DMS153 treated with DMSO at 0.1 percent for 48 hours (cell line): ENCODE measurements at regions not wholly inside any gene's neighbourhood (a gene's known extent, or its start where the extent isn't known, plus 50 kb on each side); places are given as distances from the start of the nearest gene placed in this dataset.

ENCODE experiments used
- DNase-seq: peaks from one replicate; lab custom pipeline; 2025; ENCODE audit not compliant: unreplicated experiment; lab: John Stamatoyannopoulos, UW

DNA sequence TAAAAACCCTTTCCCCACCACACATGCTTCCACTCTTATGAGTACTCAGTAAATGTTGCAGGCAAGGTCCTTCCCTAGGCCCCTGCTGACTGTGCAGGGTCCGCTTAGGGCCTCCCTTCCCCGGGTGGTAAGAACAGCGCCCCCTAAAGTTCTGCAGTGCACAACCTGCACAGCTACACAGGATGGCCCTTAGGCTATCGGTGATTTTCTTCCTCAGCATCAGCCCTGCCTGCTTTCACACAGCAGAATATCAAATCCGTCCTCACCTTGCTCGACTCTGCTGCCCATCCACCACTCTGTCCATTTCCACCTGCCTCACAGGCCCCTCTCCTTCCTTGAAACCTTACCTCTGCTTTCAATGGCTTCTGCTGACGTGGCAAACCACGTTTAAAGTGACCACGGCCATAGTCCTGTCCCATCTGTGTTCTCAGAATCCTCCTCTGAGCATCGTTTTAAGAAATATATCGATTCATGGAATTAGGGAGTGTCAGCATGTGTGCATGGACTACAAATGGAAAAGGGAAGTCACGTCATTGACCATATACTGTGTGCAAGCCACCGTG, 51.4 kb upstream of the TMEM132E start:
- no peak for DNase-seq

DNA sequence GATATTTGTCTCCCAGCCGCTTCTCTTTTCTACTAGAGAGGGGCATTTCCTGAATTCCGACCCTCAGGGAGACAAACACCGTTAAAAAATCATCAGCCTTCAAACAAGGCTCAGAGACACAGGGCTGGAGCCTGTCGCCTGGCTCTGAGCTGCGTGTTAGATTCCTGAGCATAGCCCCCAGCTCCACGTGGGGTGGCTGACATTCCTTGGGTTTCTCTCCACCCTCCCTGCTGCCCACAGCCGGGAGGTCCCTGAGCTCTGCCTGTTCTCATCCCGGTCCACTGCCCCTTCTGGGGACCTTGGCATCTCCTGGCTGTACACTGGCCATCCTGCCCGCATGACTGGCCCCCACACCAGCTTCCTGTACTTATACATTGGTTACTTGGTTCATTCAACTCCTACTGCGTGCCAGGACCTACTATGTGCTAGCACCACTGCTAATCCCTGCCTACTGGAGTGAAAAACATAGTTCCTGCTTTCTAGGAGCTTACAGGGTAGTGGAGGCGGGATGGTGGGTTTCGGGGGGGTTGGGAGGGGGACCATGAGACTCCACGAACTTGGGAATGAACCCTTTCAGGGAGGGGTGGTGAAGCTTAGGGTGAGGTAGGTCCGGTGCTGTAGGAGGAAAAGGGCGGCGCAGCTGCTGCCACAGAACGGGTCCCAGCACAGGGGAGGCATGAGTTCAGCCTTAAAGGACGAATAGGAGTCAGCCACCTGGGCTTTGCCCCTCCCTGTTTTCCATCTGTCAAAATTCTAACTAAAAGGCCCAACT, 52.1 kb upstream of the TMEM132E start:
- DNase-seq, result no peak

DNA sequence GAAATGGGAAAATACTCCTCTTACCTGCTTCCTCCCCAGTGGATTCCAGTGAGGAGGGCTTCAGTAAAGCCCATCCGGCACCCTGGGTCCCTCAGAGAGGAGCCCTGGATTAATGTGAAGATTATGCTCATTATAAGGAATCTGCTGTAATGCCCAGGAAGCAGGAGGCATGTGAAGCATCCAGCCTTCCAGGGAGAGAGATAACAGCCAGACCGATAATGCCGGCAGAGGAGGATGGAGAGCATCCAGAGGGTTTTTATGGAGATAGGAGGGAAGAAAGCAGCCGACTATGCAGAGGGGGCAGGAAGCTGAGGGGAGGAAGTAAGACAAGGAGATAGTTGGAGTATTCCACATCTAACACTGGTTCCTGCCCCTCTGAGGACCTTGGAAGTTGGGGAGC, 53.7 kb upstream of the TMEM132E start:
- DNase-seq, result no peak

DNA sequence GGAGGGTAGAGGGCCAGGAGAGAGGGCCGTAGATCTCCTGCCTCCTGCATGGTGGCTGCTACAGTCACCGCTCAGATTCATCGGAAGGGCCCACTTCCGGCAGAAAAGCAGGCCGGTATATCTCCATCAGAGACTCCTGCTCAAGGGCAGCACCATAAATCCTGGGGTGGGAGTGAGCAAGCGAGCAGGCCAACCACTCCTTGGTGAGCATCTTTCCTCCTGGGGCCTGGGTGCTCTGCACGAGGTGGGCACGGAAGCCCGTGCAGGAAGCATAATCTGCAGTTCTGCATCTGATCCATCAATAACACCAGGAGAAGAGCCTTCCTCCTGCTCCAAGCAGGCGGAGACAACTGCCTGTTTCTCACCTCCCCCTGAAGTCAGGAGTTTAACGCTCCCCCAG, 57.4 kb upstream of the TMEM132E start:
- no peak for DNase-seq

DNA sequence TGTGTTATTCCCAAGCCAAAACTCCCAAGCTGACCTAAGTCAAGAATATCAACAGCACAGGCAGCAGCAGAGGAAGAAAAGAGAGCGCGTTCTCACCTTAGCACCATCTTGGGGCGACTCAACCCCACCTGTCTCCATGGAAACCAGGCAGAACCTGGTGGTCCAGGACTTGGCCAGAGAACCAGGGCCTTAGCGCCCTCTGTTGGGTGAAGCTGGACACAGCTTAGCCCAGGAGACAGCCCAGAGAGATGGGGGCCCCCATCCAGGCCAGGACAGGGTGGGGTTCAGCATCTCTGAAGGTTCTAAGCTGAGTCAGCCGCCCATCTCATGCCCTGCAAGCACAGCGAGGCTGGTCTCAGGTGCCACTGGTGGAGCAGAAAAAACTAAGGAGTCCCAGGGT, 60.1 kb upstream of the TMEM132E start:
- no peak for DNase-seq

DNA sequence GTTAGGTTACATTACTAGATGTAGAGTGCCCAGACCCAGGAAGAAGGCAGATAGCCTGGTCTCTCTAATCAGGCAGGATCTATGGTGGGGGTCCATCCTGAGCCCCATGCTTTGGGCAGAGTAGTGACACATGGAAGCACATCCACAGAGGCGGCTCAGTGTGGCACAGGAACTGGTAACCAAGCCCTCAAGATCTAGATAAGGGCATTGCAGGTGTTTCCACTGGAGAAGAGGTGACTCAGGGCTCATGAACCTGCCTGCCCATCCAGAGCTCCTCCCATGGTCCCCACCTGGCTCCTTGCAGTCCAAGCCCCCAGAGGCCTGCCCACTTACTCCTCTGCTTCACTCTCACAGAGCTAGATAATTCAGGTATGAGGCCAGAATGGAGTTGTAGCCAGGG, 62.0 kb upstream of the TMEM132E start:
- no peak for DNase-seq

DNA sequence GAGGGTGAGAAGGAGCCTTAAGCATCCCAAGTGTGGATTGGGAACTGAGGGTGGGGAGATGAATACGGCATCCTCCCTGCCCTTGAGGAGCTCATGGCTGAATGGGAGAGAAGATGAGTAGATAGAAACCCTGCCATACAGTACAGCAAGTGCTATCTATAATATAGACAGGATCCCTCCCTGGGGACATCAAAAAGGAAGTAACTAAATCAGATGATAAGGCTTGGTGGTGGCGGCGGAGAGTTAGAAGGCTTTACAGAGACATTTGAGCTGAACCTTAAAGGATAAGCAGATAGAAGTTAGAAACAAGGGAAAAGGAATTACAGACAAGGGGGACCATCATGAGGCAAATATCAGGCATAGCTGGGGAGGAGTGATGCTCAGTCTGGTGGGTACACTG, 67.5 kb upstream of the TMEM132E start:
- no peak for DNase-seq

DNA sequence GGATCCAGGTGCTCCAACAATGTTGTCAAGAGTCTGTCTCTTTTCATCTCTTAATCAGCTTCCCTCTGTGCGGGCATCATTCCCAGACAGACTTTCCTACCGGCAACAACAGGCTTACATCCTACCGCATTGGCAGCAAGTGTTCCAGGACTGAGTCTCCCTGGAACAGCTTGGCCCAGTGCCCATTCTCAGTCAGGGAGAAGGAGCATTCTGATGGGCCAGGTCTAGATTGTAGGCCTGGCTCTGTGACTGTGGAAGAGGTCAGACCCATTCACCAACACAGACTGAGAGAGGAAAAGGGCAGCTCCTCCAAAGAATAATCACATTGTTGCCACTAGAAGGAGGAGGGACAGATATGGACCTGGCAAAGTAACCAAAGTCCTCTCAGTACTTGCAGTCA, 68.1 kb upstream of the TMEM132E start:
- DNase-seq, result no peak

DNA sequence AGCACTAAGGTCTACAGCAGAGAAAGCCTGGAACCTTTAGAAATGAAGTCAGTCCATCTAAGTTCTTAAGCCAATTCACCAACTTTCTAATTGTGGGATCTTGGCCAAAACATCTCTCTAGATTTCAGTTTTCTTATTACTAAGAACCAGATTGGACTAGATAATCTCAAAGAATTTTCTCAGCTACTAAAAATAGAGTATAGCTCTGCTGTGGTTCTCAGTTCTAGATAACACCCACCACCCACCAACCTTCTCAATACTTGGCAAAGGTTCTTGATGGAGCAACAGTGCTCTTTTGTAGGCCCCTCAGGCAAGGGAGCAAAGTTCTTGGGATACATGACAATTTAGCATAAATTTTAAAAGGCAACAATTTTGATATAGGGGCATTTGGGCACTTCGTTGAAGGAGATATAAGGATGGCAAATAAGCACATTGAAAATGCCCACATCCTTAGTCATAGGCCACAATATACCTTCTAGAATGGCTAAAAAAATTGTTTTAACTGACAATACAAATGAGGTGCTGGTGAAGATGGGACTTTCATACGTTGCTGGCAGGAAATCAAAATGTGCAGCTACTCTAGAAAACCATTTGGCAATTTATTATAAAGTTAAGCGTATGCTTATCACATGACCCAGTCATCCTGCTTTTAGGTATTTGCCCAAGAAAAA, 74.4 kb upstream of the TMEM132E start:
- no peak for DNase-seq

DNA sequence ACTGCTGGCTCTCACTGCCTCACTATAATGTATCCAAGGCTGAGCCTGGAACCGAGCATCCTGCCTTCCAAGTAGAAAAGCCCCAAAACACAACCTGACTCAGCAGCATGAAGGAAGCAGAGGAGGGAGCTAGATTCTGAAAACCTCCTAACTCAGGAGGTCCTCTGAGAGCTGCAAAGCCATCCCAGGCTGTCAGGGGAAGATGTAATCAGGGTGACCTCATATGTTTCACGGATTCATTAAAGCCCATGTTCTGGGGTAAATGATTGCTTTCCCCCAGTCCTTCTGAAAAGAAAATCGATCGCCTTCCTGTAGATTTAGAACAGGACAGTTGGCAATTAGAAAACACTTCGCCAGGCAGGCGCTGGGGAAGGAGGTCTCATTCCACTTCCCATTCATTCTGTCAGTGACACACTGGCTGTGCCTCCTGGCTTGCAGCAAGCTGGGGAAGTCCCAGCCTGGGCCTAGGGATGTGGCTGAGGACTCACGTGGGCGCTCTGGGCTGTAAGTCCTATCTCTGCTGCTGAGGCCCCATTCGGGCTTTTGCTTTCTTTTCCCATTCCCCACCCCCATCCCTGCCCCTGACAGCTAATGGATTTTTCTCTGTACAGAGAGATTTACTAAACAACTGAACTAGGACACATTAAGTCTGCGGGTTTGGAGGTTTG, 75.7 kb upstream of the TMEM132E start:
- DNase-seq, result no peak

DNA sequence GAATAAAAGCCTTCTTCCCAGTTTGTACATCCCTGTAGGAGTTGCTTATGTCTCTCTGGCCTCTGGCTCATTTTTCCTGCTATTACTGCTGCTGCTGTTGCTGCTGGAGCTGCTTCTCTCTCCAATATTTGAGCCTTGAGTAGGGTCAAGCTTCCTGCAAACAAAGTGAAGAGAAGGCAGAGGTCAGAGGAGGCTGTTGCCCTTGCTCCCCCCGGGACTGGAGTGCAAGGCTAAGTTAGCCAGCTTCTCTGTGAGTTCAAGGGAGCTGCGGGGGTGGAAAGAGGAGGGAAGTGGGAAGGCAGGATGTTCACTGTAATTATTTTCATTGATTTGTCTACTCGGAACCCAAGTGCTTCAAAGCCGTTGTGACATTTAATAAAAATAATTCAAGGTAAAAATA, 77.0 kb upstream of the TMEM132E start:
- DNase-seq, result no peak

DNA sequence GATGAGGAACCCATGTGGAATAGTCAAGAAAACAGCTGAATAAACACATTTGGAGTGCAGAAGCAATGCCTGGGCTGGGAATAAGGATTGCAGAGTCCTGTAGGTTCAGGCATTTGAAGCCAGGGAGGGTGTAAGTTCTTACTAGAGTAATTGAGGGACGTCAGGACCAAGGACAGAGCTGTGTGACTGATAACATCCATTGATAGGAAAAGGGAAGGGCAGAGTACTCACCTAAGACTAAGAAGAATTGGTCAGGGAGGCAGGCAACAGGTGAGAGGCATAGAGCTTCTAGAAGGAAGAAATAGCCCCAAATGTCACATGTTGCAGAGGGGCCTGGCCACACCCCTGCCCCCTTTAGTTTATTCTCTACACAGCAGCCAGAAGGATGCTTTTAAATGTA, 79.8 kb upstream of the TMEM132E start:
- no peak for DNase-seq

DNA sequence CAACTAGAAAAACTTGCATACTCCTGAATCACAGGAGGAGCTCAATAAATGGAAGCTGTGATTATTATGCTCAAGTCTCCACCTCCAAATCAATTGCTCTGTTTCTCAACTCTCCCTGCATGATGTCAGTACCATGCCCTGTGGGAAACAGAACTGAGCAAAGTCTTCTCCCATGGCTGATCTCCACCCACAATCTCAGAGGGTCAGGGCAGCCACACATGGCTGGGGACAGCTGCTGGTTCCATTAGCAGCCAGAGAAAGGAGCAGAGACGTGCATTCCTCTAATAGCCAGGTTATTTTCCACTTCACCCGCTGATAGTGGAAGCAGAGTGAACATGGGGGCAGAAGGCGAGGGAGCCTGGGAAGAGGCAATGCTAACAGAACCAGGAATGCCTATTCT, 85.5 kb upstream of the TMEM132E start:
- no peak for DNase-seq

DNA sequence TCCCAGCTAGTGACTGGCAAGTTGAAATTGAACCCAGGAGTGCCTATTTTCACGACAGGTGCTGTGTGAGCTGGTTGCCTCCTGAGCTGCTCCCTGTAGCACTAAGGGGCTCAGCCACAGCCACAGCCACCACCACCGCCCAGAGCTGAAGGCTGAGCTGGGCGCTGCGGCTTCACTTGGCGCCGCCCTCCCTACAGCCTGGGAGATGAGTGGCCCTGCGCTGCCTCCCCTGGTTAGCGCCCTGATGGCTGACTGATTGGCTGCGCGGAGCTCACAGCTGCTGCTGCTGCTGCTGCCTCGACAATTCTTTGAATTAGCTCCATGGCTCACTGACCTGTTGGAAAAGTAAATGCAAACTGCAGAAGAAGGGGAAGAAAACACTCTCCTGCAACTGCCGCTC, 91.8 kb upstream of the TMEM132E start:
- DNase-seq, result no peak

DNA sequence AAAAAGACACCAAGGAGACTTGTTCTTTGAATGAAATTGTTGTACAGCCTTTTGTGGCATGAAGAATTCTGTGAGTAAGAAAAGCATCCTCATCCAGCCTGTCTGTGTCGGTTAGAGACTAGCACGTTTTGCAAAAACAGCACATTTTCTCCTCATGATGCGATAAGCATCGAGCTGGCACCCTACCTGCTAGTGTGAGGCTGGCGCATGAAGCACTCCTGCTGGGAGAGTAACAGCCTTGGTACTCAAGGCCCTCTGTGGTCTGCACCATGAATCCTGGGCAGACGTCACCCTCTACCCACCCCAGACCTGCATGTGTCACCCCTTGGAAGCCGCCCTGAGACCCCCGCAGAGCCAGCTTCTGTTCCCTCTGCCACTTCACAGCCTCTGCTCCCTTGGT, 92.6 kb upstream of the TMEM132E start:
- DNase-seq, result no peak

DNA sequence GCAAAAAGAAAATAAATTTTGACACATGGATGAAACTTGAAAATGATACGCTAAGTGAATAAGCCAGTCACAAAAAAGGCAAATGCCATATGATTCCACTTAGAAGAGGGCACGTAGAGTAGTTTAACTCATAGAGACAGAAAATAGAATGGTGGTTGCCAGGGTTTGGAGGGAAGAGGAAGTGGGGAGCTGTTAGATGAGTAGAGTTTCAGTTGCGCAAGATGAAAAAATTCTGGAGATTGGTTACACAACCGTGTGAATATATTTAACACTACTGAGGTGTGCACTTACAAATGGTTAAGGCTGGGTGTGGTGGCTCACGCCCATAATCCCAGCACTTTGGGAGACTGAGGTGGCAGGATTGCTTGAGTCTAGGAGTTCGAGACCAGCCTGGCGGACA, 93.4 kb upstream of the TMEM132E start:
- no peak for DNase-seq

DNA sequence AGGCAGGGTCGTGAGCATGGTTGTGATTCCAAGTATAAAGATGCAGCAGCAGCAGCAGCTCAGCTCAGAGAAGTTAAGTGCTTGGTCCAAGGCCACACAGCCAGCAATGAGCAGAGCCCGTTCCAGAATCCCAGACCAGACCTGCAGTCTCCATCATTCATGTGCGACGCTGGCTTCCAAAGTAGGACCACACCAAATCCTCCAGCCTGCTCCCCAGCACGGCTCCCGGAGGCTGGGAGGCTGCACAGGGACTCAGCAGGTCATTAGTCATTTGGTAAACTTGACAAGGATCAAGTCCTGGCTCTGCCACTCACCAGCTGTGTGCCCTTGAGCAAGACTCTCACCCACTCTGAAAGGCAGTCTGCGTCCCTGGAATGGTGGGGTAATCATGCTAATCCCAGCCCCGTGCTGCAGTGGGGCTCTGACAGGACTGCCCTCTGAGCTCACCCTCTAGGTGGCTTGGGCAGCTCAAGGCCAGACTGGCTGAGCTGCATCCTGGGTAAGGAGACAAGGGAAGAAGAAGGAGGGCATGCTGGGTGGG, 95.1 kb upstream of the TMEM132E start:
- DNase-seq, result no peak

DNA sequence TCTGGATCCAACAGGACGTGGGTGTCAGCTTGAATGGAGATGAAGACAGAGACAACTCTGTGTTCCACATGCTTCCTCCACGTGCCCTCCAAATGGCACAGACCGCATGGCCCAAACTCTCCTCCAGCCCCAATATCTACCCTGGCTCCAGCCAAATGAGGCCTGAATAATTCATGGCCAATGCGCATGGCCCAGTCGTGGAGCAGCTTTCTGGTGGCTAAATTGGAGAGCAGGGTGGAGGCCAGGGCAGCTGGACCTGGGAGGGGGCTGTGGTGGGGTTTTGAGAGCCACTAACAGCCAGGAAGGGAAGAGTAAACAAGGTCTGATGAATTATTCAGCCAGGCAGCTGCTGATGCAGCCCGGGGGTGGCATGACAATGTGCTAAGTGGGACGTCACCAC, 96.7 kb upstream of the TMEM132E start:
- DNase-seq, result no peak

DNA sequence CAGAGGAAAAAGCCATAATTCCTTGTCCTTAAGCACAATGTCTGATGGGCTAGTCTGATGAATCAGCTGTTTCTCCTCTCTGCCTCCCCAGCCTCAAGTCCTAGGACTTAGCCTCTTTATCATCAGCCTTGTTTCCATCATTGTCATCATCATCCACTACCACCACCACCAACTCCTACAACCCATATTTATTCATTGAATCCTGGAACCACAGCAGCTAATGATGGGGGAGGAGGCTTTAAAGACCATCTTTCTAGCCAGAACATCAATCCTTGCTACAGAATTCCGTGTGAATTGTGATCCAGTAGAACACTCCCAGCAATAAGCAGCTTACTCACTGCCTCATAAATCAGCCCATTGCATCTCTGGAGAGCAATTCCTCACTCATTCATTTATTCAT, 97.6 kb upstream of the TMEM132E start:
- no peak for DNase-seq

DNA sequence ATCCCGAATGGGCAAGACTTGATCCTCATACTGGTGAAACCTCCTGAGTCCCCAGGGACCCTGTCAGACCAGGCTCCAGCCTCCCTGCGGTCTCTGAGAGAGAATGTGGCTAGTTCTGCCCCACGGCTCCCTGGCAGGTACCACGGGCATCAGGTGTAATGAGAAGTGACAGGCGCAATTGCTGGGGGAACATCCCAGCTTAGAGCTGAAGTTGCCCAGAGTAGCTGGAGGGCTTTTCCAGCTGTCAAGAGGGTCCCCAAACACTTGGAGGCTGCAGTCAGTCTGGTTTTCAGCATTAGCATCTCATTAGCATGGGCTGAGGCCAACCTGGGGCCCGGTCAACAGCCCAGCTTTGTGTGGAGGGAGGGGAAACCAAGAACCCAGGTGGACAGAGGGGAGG, 100.0 kb upstream of the TMEM132E start:
- no peak for DNase-seq

DNA sequence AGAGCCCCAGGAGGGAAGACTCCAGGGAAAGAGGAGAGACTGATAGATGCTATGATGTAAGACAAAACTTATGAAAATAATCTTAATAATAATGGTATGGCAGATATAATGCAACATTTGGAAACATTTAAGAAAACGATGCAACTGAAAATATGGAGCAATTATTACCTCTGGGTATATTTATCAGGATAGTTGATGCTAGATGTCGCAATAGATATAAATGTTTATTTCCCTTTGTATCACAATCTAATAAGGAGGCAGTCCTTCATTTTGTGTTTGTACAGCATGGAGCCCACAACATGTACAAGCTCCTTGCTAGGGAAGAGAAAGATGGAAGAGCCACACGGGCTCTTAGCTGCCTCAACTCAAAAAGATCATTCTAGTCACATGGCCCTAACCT, 101.1 kb upstream of the TMEM132E start:
- no peak for DNase-seq

DNA sequence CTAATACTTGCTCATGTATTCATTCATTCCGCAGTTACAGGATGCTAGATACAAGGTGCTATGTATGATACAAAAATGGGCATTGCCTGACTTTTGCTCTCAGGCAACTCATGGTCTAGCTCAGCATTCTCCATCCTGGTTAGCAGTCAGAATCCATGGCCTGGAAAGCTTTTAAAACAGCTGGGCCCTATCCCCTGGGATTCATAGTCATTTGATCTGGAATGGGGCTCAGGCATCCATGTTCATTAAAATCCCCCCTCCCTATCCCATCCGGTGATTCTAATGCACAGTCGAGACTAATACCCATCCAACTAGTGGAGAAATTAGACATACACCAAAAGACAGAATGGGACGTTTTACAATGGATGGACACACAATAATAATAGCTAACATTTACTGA, 104.1 kb upstream of the TMEM132E start:
- DNase-seq, result no peak
